GM13976 (cell line): ENCODE measurements at regions not wholly inside any gene's neighbourhood (a gene's known extent, or its start where the extent isn't known, plus 50 kb on each side); places are given as distances from the start of the nearest gene placed in this dataset.

Experiments
- DNase-seq: peaks from one replicate; pipeline ENCODE4 v3.0.0; 2012; ENCODE audit warnings: low spot score
- CTCF ChIP-seq: IDR thresholded peaks from 2 replicates; pipeline ENCODE4 v1.5.1; 2012; ENCODE audit warnings: borderline replicate concordance, mild to moderate bottlenecking; ENCODE audit not compliant: insufficient read depth; ENCODE audit errors: extremely low read depth, missing control alignments, control extremely low read depth
- in situ Hi-C: fragments of 300-500 bp; cut with MboI; formaldehyde crosslinking; loops from one replicate; pipeline ENCODE4 v1.12.0; 2022; ENCODE audit warnings: low sequenced_read_pairs, mixed read lengths, inconsistent platforms; ENCODE audit not compliant: unreplicated experiment

DNA sequence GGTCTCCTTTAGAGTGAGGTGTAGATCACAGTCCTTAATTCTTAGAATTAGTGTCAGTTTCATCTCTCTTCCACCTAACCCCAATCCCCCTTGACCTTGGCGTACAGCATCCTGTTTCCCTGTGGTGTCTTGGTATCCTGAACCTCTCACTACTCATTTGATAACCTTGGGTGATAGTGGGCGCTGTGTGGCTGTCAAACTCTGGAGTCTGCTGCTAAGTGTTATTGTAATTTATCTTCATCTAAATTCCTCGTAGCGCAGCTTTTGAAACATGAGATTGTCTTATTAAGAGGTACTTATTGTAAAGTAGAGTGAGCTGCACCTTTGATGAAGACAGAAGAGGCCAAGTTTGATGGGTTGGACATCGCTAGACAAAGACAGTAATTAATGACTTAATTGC is 222.6 kb upstream of the SPRED2 start:
- in situ Hi-C loops: no loop called here
- no peak for TF ChIP-seq CTCF
- DNase-seq: no peak

DNA sequence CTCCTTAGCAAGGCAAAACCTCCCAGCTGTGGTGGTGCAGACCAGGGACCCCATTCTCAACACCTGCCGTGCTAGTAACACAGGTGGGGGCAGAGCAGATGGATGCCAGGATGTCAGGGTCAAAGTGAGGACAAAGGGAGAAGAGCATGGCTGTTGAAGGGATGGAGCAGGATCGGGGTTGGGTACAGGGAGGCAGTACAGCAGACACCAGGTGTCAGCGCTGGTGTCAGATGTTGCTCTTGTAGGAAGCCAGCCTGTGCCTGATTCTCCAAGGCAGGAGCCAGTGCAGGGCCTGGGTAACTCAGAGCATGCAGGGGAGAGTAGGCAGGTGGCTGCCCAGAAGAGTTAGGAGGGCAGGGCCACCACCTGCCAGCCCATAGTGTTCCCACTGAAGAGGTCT is 222.1 kb upstream of the SPRED2 start:
- DNase-seq: no peak
- TF ChIP-seq CTCF: no peak
- in situ Hi-C loops: no loop called here

DNA sequence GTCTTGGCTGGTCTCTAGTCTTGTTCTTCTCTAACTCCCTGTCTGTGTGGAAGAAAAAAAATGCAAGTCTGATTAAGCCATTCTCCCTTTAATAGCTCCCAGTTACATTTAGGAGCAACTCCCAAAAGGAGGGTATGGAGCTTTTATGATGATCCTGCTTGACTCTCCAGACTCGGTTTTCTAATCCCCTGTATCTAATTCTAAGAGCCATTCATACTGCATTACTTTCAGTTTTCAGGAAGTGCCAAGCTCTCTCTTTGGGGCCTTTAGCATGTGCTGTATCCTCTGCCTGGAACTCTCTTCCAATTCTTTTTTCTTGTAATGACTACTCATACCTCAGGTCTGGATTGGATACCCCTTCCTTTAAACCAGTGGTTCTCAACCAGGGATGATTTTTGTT is 219.7 kb upstream of the SPRED2 start:
- TF ChIP-seq CTCF: no peak
- no peak for DNase-seq
- in situ Hi-C loops: no loop called here

- DNase-seq: no peak
- no peak for TF ChIP-seq CTCF
- in situ Hi-C loops: loop anchor here (25.0 kb wide), 1 partner anchor 787 kb away; the partner anchor contains the start of gene MEIS1
Observed at GRCh38 chr2:65649811-65650589, 217.6 kb upstream of the SPRED2 start.

GRCh38 chr2:65647249-65647842 is 214.9 kb upstream of the SPRED2 start:
- no peak for DNase-seq
- no peak for TF ChIP-seq CTCF
- in situ Hi-C loops: loop anchor here (25.0 kb wide), 1 partner anchor 790 kb away; the partner anchor contains the start of gene MEIS1

DNA sequence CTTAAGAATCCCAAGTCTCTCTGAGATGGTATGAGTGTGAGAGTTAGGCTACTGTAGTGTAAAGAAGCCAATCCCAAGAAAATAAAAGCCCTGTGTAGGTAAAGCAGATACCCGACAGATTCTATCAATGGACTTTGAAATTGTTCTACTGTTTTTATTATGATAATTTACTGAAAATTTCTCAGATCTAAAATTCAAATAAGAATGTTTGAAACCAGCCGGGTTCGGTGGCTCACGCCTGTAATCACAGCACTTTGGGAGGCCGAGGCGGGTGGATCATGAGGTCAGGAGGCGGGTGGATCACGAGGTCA is 208.3 kb upstream of the SPRED2 start:
- TF ChIP-seq CTCF: no peak
- no peak for DNase-seq
- in situ Hi-C loops: loop anchor here (25.0 kb wide), 1 partner anchor 797 kb away; the partner anchor contains the start of gene MEIS1
